ENCODE measurements at regions not wholly inside any gene's neighbourhood (a gene's known extent, or its start where the extent isn't known, plus 50 kb on each side); places are given as distances from the start of the nearest gene placed in this dataset.

DNA sequence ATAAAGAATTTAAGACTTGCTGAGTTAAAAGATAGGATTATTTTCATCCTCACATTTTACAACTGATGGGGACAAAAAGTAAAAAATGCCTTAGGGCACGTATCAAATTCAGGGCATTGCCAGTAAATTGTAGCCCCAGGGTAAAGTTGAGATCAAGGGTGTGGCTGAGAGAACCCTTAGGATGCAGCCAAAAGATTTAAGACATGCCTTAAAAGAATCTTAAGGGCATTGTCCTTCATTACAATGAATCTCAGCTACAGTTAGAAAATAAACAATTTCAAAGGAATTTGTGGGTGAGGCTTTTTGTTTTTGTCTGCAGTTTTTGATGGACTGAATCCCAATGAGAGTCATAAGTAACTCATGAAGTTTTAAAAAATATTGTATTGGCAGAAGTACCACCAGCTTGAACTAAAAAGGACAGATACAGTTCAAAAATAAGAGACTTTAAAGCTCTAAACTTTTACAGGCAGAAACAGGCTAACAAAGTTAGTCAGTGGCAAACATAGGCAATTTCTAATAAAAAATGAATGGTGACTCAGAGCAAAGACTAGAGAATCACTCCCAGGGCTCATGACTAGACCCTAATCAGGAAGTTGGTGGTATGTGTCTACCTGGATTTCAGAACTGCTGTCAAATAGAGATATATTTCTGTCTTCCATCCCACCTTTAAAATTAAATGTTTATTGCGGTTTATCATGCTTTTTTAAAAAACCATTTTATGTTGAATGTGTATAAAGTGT lies 165.1 kb upstream of the SNX7 start:
- Mint-ChIP-seq H3K4me3 (no peak overlapping the region), H3K36me3 (no peaks in the 10 kb centered on the region), H3K4me1 (peaks cover 15% of the 10 kb centered on the region), H3K27ac (peak overlapping the region; percentile 62), H3K9me3 (peaks cover 4% of the 10 kb centered on the region), H3K27me3 (ENCODE audit: low read depth) (no peaks in the 10 kb centered on the region)
- TF ChIP-seq, protein P1, sequence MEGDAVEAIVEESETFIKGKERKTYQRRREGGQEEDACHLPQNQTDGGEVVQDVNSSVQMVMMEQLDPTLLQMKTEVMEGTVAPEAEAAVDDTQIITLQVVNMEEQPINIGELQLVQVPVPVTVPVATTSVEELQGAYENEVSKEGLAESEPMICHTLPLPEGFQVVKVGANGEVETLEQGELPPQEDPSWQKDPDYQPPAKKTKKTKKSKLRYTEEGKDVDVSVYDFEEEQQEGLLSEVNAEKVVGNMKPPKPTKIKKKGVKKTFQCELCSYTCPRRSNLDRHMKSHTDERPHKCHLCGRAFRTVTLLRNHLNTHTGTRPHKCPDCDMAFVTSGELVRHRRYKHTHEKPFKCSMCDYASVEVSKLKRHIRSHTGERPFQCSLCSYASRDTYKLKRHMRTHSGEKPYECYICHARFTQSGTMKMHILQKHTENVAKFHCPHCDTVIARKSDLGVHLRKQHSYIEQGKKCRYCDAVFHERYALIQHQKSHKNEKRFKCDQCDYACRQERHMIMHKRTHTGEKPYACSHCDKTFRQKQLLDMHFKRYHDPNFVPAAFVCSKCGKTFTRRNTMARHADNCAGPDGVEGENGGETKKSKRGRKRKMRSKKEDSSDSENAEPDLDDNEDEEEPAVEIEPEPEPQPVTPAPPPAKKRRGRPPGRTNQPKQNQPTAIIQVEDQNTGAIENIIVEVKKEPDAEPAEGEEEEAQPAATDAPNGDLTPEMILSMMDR (IDR thresholded peaks at IDR 0.05; ENCODE audit: unreplicated experiment) = no peak
- no peak for DNase-seq (ENCODE audit: low spot score in 2 of 2, unreplicated experiment in 2 of 2)

DNA sequence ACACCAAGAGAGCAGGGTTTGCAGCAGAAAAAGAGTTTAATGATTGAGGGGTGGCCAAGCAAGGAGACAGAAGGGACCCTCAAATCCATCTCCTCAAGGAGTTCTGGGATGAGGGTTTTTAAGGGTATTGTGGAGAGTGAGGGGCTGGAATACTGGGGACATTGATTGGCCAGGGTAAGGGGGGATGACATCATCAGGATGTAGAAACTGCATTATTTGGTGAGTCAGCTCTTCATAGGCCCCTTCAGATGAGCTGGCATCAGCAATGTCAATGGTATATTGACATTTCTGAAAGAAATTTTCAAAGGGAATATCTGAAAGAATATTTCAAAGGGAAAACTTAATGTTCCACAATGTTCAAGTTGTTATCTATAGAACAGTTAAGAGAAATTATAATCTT lies 168.1 kb upstream of the SNX7 start:
- H3K27me3 Mint-ChIP-seq (ENCODE audit: low read depth) = no peaks in the 10 kb centered on the region
- no peak overlapping the region for H3K4me3 Mint-ChIP-seq
- no peaks in the 10 kb centered on the region for H3K36me3 Mint-ChIP-seq
- TF ChIP-seq, protein P1 (IDR thresholded peaks at IDR 0.05; ENCODE audit: unreplicated experiment) = no peak
- no peak overlapping the region for H3K27ac Mint-ChIP-seq
- H3K4me1 Mint-ChIP-seq = peaks cover 15% of the 10 kb centered on the region
- no peak for DNase-seq (ENCODE audit: low spot score in 2 of 2, unreplicated experiment in 2 of 2)
- H3K9me3 Mint-ChIP-seq = no peaks in the 10 kb centered on the region

DNA sequence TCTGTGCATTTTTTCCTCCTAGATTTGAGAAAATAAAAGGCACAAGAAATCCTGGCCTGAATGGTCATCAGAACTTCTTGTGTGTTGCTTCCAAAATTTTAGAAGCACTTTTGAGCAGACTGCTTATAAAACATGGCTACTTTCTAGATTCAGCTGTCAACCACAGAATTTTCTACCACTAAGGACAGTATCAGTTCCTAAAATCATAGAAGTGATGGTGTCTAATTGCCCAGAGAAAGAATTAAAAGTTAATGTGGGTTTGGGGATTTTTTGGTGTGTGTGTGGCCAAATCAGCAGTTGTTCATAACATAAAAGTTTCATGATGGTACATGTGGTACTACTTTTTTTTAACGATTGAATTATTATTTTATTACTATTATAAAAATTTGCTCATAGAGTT lies 171.4 kb upstream of the SNX7 start:
- no peak for DNase-seq (ENCODE audit: low spot score in 2 of 2, unreplicated experiment in 2 of 2)
- Mint-ChIP-seq H3K27ac (no peak overlapping the region), H3K4me1 (peaks cover 5% of the 10 kb centered on the region), H3K9me3 (no peaks in the 10 kb centered on the region), H3K27me3 (ENCODE audit: low read depth) (peaks cover 2% of the 10 kb centered on the region), H3K4me3 (no peak overlapping the region), H3K36me3 (no peaks in the 10 kb centered on the region)
- TF ChIP-seq, protein P1 (IDR thresholded peaks at IDR 0.05; ENCODE audit: unreplicated experiment) = no peak

DNA sequence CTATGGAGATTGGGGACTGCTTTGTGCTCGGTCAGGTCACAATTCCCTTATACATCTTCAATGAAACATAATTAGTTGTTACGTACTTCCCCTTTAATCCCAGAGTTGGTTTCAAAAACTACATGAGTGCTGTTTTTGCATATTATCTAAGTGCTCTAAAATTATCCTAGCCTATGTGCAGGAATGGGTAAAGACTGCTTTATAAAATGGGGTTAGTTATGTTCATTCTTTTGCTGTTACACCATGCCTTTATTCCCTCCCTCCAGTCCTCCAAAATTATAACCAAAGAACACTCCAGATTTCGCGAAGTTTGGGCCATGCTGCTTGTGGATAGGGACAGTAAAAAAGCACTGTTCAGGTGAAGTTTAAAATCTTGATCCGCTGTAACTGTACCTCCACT lies 173.9 kb upstream of the SNX7 start:
- Mint-ChIP-seq H3K36me3 (no peaks in the 10 kb centered on the region), H3K27ac (no peak overlapping the region), H3K4me3 (no peak overlapping the region), H3K27me3 (ENCODE audit: low read depth) (peaks cover 2% of the 10 kb centered on the region), H3K9me3 (peaks cover 5% of the 10 kb centered on the region), H3K4me1 (no peaks in the 10 kb centered on the region)
- TF ChIP-seq, protein P1 (IDR thresholded peaks at IDR 0.05; ENCODE audit: unreplicated experiment) = no peak
- no peak for DNase-seq (ENCODE audit: low spot score in 2 of 2, unreplicated experiment in 2 of 2)

DNA sequence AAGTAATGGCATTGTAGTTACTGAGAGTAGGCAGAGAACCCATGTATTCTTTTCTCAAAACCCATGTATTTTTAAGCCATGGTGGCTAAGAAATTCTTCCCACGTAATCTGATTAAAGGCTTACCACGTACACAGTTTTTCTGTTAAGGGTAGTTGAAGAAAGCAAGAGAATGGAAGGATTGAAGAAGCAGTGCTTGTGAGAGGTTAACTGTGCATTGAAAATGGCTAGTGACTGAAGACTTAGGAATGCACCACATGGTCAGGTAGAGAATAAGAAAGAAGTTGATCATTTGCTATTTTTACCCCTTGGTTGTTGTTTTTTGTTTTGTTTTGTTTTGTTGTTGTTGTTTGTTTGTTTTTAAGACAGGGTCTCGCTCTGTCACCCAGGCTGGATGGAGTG lies 178.9 kb upstream of the SNX7 start:
- TF ChIP-seq, protein P1 (IDR thresholded peaks at IDR 0.05; ENCODE audit: unreplicated experiment) = no peak
- Mint-ChIP-seq H3K27me3 (ENCODE audit: low read depth) (peaks cover 1% of the 10 kb centered on the region), H3K4me1 (peaks cover 13% of the 10 kb centered on the region), H3K9me3 (peaks cover 5% of the 10 kb centered on the region), H3K27ac (no peak overlapping the region), H3K36me3 (no peaks in the 10 kb centered on the region), H3K4me3 (no peak overlapping the region)
- no peak for DNase-seq (ENCODE audit: low spot score in 2 of 2, unreplicated experiment in 2 of 2)

All from mesothelial cell of epicardium (in vitro differentiated cells).